GM06990 (cell line): ENCODE measurements at regions not wholly inside any gene's neighbourhood (a gene's known extent, or its start where the extent isn't known, plus 50 kb on each side); places are given as distances from the start of the nearest gene placed in this dataset.

Experiments
- DNase-seq: peaks from one replicate; pipeline ENCODE4 v3.0.0-alpha.2; 2011; ENCODE audit not compliant: insufficient read length; ENCODE audit errors: extremely low read depth
- H3K27me3 ChIP-seq: replicated peaks from 2 replicates; pipeline ENCODE4 v1.6.0; 2011; ENCODE audit warnings: low read length; ENCODE audit not compliant: control insufficient read depth, insufficient read depth
- H3K36me3 ChIP-seq: 2 replicates; pipeline ENCODE4 v1.5.1; 2011; ENCODE audit warnings: low read length; ENCODE audit not compliant: control insufficient read depth, insufficient read depth
- H3K4me3 ChIP-seq: replicated peaks from 2 replicates; pipeline ENCODE4 v1.5.1; 2011; ENCODE audit warnings: low read depth, mild to moderate bottlenecking, control low read depth, low read length
- CTCF ChIP-seq: IDR thresholded peaks from 2 replicates; pipeline ENCODE4 v1.5.1; 2011; ENCODE audit warnings: low read length, control low read depth, mild to moderate bottlenecking, inconsistent platforms; ENCODE audit not compliant: insufficient read depth, poor library complexity, severe bottlenecking

DNA sequence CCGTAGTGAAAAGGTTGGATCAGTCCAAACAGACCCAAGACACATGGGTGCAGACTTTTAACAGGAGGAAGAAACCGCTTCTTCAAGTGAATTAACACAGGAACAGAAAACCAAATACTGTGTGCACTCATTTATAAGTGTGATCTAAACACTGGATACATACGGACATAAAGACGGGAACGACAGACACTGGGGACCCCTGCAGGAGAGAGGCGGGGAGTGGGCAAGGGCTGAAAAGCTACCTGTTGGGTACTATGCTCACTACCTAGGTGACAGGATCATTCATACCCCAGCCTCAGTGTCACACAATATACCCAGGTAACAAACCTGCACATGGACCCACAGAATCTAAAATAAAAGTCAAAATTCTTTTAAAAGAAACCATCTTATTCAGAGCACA, 326.0 kb upstream of the NOCT start:
- Histone ChIP-seq H3K36me3 (no peaks in the 10 kb centered on the region), H3K4me3 (no peak overlapping the region), H3K27me3 (no peaks in the 10 kb centered on the region; the same call in 1 of the 2 replicates)
- no peak for DNase-seq
- TF ChIP-seq CTCF: no peak

GRCh38 chr4:138689187-138689586, 326.4 kb upstream of the NOCT start:
- Histone ChIP-seq H3K4me3 (no peak overlapping the region), H3K36me3 (no peaks in the 10 kb centered on the region), H3K27me3 (no peaks in the 10 kb centered on the region; the same call in 1 of the 2 replicates)
- DNase-seq: no peak
- no peak for TF ChIP-seq CTCF

GRCh38 chr4:138688408-138689085, 327.0 kb upstream of the NOCT start:
- DNase-seq: no peak
- Histone ChIP-seq H3K36me3 (no peaks in the 10 kb centered on the region), H3K27me3 (no peaks in the 10 kb centered on the region; the same call in 1 of the 2 replicates), H3K4me3 (no peak overlapping the region)
- no peak for TF ChIP-seq CTCF

- no peak overlapping the region for H3K4me3 ChIP-seq
- no peaks in the 10 kb centered on the region; the same call in 1 of the 2 replicates for H3K27me3 ChIP-seq
- H3K36me3 ChIP-seq: no peaks in the 10 kb centered on the region
- no peak for TF ChIP-seq CTCF
- no peak for DNase-seq
Observed at GRCh38 chr4:138686106-138686835, 329.3 kb upstream of the NOCT start.

- H3K4me3 ChIP-seq: no peak overlapping the region
- no peak for TF ChIP-seq CTCF
- no peak for DNase-seq
Observed at GRCh38 chr4:138685316-138685715, 330.3 kb upstream of the NOCT start.

More at GRCh38 chr4:138685316-138685715, 330.3 kb upstream of the NOCT start:
- Histone ChIP-seq H3K36me3 (no peaks in the 10 kb centered on the region), H3K27me3 (no peaks in the 10 kb centered on the region; the same call in 1 of the 2 replicates)
